ENCODE measurements at regions not wholly inside any gene's neighbourhood (a gene's known extent, or its start where the extent isn't known, plus 50 kb on each side); places are given as distances from the start of the nearest gene placed in this dataset.

DNA sequence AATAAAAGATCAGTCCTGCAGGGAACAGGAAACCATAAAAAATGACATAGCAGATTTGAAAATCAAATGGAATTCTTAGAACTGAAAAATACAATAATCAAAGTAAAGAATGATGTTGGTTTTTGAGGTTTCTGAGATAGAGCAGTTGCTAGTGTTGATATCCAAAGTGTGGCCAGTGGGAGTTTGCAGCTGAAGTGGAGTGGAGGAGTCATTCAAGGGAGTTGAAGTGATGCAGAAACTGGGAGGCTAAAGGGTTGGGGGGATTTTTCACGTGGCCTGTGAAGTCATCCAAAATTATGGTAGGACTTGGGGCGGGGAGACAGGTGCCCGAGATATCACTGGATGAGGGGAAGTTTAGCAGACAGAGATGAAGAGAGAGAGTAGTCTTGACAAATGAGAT, 123.6 kb downstream of the CDC5L start:
- ChIA-PET POLR2A (no interaction called here), CTCF (no interaction called here)
- TF ChIP-seq, protein P1, sequence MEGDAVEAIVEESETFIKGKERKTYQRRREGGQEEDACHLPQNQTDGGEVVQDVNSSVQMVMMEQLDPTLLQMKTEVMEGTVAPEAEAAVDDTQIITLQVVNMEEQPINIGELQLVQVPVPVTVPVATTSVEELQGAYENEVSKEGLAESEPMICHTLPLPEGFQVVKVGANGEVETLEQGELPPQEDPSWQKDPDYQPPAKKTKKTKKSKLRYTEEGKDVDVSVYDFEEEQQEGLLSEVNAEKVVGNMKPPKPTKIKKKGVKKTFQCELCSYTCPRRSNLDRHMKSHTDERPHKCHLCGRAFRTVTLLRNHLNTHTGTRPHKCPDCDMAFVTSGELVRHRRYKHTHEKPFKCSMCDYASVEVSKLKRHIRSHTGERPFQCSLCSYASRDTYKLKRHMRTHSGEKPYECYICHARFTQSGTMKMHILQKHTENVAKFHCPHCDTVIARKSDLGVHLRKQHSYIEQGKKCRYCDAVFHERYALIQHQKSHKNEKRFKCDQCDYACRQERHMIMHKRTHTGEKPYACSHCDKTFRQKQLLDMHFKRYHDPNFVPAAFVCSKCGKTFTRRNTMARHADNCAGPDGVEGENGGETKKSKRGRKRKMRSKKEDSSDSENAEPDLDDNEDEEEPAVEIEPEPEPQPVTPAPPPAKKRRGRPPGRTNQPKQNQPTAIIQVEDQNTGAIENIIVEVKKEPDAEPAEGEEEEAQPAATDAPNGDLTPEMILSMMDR (IDR thresholded peaks at IDR 0.05; ENCODE audit: insufficient read depth, low read length, missing control alignments) = no peak
- no peak overlapping the region for H3K4me3 ChIP-seq (ENCODE audit: low read depth, low read length)
- no peak for DNase-seq (ENCODE audit: low read depth, low spot score)

DNA sequence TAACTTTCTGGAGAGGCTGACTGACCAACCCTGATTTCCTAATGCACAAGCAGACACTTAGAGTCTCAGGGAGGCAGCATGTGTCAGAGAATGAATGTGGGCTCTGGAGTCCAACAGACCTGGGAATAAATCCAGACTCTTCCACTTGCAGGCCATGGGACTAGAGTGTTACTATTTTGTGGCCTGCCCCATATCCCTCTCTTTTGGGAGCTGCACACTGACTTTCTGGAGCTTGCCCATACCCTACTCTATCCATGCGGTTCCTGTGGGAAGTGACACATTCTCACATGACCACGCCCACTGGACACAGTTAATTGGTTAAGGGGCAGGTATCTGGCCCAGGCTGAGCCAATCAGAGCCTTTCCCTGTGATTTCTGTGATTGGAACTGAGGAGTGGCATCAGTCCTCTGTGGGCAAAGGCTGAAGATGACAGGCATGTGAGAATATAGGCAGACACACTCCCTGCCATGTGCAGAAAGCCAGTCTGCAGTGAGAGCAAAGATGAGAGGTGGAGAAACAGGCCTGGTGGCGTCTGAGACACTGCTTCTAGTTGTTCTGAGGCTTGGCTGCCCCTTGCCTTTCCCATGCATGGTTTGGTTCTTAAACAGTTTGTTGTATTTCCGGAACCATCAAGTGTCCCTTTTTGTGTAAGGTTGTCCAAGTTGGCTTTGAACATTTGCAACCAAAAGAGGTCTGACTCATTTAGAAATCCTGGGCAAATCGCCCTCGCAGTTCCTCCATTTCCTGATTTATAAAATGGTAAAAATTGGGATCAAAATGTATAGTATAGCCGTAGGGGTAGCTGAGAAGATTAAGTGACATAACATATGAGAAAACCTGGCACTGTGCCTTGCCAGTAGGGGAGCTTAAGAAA, 125.6 kb downstream of the CDC5L start:
- POLR2A ChIA-PET = no interaction called here
- no peak for DNase-seq (ENCODE audit: low read depth, low spot score)
- CTCF ChIA-PET = no interaction called here

DNA sequence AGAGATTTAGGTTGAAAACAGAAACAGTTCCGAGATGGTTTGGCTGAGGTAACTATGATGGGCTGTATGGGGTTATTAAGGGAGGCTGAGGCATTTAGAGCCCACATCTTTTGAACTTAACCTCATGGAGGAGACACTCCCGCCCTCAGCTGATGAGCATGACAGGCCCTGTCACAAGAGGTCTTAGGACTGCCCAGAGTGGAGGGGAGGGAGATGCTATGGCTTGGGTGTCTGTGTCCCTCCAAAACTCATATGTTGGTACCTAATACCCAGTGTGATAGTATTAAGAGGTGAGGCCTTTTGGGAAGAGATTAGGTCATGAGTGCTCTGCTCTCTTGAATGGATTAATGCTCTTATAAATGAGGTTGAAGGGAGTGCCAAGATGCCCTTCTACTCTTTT, 126.6 kb downstream of the CDC5L start:
- TF ChIP-seq, protein P1 (IDR thresholded peaks at IDR 0.05; ENCODE audit: insufficient read depth, low read length, missing control alignments) = no peak
- DNase-seq (ENCODE audit: low read depth, low spot score) = no peak
- no peak overlapping the region for H3K4me3 ChIP-seq (ENCODE audit: low read depth, low read length)
- ChIA-PET CTCF (no interaction called here), POLR2A (no interaction called here)

More for the DNA sequence above, 125.6 kb downstream of the CDC5L start:
- no peak overlapping the region for H3K4me3 ChIP-seq (ENCODE audit: low read depth, low read length)
- TF ChIP-seq, protein P1 (IDR thresholded peaks at IDR 0.05; ENCODE audit: insufficient read depth, low read length, missing control alignments) = no peak

DNA sequence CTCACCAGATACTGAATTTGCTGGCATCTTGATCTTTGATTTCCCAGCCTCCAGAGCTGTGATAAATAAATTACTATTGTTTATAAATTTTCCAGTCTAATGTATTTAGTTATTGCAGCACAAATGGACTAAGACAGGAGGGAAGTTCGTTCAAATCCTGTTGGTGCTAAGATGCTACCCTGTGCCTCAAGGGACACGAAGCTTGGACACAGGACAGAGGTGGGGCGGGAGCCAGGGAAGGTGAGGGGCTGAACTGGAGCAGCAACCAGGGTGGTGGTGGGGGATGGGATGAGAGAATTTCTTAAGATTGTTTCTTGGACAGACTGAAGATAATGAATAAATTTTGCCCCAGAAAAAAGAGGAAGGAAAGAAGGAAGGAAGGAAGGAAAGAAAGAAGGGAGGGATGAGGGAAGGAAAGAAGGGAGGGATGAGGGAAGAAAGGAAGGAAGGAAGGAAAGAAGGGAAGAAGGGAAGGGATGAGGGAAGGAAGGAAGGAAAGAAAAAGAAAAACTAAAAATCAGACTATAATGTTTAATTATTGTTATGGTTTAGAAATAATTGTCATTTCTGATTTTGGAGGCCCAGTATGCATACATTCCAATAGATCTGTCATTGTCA, 127.2 kb downstream of the CDC5L start:
- no peak for DNase-seq (ENCODE audit: low read depth, low spot score)
- TF ChIP-seq, protein P1 (IDR thresholded peaks at IDR 0.05; ENCODE audit: insufficient read depth, low read length, missing control alignments) = no peak
- ChIA-PET CTCF (no interaction called here), POLR2A (no interaction called here)
- H3K4me3 ChIP-seq (ENCODE audit: low read depth, low read length) = no peak overlapping the region

DNA sequence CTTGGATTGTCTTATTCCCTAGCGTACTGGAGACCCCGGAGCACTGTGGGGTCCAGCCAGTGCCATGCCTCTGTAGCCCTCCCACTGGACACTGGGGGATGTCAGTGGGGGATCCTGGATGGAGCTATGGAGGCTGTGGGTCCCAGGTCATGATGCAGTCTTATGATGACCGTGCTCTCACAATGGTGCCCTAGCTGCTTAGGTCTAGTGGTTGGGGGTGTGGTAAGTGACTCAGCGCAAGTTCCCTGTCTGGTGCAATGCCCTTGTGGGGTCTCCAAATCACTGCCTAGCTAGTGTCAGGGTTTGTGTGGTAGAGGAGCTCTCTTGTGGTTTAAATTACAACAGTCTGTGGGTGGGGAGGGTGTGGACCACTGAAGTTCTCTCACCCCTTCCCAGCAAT, 135.4 kb downstream of the CDC5L start:
- TF ChIP-seq, protein P1 (IDR thresholded peaks at IDR 0.05; ENCODE audit: insufficient read depth, low read length, missing control alignments) = no peak
- DNase-seq (ENCODE audit: low read depth, low spot score) = no peak
- CTCF ChIA-PET = interaction anchor here (0.9 to 1.5 kb wide), 2 partner anchors 28 to 53 kb away, joined by 3 read pairs; no protein-coding TSS in a partner anchor
- no peak overlapping the region for H3K4me3 ChIP-seq (ENCODE audit: low read depth, low read length)
- POLR2A ChIA-PET = no interaction called here

DNA sequence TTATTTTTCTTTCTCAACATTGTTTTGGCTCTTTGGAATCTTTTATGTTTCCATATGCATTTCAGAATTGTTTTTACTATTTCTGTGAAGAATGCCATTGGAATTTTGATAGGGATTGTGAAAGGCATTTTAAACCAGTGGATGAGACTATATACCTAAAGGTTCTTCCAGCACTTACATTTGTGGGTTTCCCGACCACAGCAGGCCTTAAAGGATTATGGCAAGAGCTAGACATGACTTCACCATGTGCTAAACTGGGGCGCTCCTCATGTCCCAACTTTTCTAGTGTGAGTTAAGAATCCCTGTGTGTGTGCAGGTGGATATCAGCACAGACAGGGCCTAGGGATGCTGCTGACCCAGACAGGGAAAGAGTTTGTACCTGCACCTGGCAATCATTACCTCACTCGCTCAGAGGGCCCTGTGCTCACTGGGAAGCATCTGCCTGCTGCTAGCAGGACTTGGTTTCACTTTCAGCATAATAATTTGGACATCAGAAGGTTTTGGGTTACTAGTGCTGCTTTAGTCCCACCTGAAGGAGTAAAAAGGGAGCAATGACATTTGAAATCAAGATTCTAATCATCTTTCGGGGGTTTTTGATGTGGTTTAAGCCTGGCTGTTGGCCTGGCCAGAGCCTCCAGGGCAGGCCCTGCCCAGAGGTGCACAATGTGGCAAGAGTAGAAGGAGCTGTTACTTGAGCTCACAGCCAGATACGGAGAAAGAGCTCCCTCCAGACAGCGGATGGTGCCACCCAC, 137.1 kb downstream of the CDC5L start:
- POLR2A ChIA-PET = no interaction called here
- DNase-seq (ENCODE audit: low read depth, low spot score) = no peak
- no peak overlapping the region for H3K4me3 ChIP-seq (ENCODE audit: low read depth, low read length)
- CTCF ChIA-PET = interaction anchor here (1.4 kb wide), 1 partner anchor 38 kb away, joined by 4 read pairs; no protein-coding TSS in a partner anchor
- TF ChIP-seq, protein P1 (IDR thresholded peaks at IDR 0.05; ENCODE audit: insufficient read depth, low read length, missing control alignments) = no peak

Measured in AG04449 (cell line).